Activated CD4-positive, alpha-beta T cell treated with anti-CD3 and anti-CD28 coated beads, Interleukin-2, amount 50 U/mL, for 16 hours (primary cell): ENCODE measurements at regions not wholly inside any gene's neighbourhood (a gene's known extent, or its start where the extent isn't known, plus 50 kb on each side); places are given as distances from the start of the nearest gene placed in this dataset.
"Not testable (repeated sequence)": the region's sequence is repeated elsewhere in the genome, so short reads cannot be mapped to it uniquely, and the experiment has no call there.

Source experiments
- DNase-seq: peaks from one replicate; pipeline ENCODE4 v3.0.0-alpha.2; 2020

DNA sequence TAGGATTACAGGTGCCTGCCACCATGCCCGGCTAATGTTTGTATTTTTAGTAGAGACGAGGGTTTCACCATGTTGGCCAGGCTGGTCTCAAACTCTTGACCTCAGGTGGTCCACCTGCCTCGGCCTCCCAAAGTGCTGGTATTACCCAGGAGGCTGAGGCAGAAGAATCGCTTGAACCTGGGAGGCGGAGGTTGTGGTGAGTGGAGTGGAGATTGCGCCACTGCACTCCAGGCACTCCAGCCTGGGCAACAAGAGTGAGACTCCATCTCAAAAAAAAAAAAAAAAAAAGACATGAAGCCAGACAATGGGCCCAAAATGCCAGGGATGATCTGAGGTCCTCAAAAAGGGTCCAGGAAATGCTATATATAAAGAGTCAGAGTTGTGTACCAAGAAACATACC, 392.9 kb downstream of the SEC14L1 start:
- DNase-seq: not testable (repeated sequence)

DNA sequence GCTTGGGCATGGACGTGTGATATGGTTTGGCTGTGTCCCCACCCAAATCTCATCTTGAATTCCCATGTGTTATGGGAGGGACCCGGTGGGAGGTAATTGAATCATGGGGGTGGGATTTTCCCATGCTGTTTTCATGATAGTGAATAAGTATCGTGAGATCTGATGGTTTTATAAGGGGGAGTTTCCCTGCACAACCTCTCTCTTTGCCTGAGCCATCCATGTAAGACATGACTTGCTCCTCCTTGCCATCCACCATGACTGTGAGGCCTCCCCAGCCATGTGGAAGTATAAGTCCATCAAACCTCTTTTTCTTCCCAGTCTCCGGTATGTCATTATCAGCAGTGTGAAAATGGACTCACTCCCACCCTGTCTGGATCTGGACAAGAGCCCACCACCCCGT, 393.4 kb downstream of the SEC14L1 start:
- DNase-seq: no peak

DNA sequence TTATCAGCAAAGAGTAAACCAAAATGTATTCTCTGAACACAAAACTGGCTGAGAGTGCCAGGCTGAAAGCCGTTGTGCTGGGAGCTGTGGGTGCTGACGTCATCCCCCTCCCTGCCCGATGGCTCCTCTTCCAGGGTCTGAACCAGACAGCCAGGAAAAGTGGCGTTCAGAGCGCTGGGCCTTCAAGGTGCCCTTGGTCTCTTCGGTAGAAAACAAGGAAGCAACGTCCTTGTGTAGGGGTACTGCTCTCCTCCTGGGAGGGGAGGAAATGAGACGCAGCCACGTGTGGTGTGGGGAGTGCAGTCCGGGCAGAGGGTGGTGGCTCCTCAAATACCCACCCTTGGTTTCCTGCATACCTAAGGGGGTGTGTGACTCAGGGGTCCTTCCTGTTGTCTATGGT, 394.7 kb downstream of the SEC14L1 start:
- DNase-seq: no peak

DNA sequence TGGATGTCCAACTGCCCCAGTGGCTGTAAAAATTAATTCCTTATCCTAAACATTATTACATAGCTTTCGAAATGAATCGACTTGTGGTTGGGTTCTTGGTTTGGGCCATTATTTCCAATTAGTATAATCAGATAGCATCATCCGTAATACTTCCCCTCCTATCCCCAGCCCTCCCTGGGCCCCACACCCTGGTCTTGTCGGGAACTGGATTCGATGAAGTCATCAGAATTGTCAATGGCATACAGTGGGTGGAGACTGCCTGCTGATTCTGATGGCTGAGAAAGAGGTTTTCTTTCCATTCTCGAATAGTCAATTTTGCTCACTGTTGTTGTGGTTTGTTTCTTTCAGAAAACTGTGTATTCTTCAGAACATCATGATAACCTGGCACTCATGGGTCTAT, 395.1 kb downstream of the SEC14L1 start:
- DNase-seq: peak; percentile 30

DNA sequence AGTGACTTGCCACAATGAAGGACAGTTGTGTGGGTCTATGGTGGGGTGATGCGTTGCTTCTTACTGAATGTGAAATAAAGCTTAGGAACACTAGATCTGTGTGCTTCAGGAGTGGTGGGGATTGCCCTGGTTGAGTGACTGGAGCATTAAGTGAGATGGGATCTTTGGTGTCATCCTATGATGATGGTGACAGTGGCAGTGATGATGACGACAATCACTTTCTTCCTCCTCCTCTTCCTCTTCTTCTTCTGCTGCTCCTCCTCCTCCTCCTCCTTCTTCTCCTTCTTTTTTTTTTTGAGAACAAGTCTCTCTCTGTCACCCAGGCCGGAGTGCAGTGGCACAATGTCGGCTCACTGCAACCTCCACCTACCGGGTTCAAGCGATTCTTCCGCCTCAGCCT, 396.8 kb downstream of the SEC14L1 start:
- DNase-seq: no peak

DNA sequence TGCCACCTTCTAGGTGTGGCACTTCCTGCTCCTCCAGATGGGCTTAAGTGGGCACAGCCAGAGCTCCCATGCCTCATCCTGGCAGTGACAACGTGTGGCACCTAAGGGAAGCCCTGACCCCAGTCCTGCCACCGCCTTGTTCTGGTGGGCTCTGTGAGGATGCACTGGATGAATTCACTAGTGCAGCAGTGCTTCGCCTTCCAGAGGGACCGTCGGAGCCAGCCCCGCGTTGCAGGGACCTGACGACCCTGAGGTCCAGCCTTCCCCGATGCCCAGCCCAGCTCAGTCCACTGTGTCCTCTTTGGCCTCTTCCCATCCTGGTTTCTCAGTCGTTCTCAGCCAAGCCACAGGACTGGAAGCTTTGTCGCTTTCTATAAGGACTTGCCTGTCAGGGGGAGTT, 399.8 kb downstream of the SEC14L1 start:
- DNase-seq: no peak

DNA sequence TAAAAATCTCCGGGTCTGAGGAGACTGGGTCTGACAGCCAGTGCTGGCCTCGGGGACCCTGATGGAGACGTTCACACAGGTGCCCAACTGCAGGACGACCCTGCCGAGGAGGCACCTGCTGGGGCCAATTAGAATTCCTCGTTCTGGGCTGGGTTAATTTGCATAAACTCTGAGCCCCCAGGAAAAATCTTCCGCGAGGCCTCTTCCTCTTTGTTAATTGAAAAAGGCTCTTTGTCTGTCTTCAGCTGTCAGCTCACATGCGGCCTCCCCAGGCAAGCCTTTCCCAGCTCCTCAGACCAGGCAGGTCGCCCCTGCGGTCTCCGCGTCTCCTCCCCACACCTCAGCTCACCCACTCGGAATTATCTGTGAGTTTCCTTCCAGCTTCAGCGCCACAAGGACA, 400.2 kb downstream of the SEC14L1 start:
- DNase-seq: no peak

DNA sequence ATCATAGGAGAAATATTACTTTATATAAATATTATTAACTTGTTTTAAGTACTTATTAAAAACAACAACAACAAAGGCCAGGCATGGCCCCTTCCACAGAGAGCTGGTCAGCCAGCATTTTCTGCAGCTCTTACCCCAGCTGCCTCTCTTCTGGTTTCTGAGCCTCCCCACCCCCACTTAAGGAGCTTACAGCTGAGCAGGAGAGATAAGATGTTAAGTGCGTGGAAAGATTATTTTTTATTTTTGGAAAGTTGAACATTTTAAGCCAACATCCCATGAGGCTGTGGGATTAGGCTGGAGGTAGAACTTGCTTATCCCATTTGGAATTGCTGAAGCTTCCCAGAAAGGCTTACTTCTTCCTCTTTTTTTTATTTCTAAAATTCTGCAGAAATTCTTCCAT, 401.2 kb downstream of the SEC14L1 start:
- DNase-seq: no peak

DNA sequence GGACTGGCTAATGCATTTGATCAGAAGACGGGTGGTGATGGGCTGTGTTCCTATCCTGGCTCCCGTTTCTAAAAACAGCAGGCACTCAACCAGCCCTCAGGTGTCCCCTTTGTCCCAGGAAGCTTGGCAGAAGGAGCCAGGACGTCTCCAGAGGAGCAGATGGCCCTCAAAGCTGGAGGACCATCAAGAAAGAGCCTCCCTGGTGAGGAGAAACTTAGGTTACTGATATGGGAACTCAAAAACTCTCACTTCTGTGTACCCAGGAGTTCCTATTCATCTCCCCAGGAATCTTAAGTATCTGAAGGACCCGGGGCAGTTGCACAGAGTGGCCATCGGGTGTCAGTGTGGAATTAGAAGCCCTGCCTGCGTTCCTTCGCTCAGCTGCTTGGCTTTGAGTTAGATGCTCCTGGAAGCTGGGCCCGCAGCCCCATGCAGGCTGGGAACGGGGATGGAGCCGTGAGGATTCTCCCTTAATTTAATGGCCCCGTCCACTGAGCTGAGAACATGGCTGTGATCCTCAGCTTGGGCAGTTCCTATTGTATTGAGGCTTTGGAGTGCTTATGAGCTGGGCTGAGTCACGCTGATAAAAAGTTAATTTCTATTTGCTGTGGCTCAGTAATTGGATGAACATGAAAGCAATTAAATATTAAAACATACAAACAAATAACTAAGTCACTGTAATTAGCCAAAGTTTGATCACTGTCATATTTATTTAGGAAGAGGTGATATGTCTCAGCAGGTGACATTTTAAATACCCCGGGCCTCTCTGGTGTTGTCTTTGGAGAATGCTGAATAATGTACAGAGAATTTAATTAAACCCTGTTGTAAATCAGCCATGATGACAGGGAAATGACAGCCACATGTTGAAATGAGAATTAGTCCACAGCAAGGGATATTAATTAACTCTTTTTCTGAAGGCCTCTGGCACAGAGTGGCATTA, 402.1 kb downstream of the SEC14L1 start:
- DNase-seq: peak; percentile 69

DNA sequence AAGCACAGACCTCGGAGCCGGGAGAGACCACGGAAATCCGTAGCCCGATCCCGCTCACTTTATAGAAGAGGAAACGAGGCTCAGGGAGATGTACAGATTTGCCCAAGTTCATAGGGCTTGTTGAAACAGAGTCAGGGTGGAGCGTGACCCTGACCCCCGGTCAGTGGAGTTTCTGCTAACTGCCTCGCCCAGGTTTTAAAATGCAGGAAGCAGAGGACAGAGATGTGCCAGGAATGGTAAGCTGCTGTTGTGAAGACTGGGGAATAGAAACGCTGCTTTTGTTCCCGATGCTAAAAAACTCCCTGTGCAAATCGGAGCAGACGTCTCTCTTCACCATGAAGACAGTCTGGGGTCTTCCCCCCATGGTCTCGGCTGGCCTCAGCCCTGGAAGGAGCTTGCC, 403.0 kb downstream of the SEC14L1 start:
- DNase-seq: no peak

DNA sequence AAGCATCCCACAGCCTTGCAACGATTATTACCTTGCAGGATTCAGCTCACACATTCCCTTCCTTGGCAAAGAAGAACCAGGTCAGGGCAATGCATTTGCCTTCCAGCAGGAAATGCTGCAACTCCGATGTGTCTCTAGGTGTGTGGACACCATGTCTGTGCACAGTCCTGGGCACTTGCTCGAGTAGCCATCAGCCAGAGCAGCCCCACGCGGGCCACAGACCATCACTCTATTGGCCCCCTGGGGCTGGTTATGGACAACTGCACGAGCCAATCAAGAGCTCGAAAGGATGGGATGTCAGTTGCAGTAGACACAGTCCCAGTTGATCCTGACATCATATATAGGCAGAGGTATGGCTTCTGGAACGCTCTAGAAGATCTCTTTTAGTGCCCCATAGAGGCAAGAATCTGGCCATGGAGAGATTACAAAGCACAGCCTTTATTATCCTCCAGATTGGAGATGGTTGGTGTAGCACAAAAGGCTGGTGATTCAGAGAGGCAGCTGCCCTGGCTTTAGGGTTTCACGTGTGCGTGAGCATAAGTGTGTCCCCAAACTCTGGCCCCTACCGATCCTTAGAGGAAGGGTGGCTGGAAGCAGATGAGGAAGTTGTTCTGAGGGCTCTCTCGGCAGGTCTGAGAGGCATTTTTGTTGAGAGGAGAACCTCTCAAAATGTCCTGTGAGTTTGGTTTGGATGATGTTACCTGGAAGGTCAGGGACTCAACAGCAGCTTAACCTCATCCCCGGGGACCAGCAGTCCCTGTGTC, 403.8 kb downstream of the SEC14L1 start:
- DNase-seq: no peak

DNA sequence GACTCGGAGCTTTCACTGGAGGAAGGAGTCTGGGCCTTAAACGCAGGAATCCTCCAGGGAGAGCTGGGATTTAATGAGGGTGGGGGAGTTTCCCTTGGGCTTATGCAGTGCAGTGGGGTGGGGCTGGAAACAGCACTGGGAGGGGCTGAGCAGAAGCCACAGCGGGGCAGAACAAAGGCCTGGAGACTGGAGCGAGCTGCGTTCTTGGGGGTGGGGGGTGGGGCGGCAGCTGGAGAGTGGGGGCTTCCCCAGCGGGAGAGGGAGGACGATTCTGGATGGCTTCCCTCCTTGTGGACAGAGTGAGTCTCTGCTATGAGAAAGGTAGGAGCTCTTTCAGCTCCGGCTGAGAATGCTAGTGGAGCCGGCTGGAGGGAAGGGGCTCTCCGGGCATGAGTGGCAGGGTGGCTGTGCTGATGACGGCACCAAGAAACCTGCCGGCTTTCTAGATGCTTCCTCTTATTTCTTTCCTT, 406.0 kb downstream of the SEC14L1 start:
- DNase-seq: no peak

DNA sequence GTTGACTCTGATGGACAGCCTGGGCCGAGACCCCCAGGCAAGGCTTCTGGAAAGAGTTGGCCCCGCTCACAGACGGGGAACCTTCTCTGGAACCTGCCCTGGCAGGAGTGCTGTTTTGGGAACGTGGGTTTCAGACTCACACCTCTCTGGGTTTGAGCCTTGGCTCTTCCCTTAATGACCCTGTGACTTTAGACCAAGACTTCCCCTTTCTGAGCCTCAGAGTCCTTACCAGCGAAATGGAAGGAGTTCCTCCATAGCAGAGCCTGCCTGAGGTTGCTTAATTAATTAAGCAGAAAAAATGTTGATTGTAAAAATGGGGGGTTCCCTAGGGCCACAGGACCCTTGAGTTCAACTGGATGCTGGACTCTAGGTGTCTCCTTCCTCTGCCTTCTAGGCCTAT, 408.2 kb downstream of the SEC14L1 start:
- DNase-seq: no peak

DNA sequence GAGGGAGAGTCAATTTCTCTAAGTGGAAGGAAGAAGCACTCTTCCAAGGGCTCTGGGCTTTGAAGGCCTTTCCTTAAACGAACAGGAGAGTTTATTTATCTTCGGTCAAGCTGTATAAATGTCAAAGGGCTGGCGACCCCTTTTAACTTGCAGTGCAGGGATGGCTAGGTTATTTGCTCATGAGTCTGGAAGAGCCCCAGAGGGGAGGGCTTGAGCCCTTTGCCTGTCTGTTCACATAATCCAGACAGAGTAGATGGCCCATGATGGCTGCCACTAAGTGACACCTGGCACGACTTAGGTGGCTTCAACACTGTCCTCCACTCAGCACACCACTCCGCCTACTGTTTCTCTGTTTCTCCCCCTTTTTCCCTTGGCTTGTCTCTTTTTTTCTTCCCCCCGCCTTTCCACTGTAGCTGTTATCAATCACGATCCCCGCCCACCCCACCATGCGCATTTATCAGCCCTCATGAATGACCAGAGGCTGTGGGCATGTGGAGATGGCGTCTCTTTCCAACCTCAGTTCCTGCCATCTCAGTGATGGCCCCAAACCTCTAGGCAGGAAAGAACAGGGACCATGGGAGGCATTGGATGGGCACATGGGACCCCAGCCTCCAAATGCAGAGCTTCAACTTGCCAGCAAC, 408.7 kb upstream of the TNRC6C start:
- DNase-seq: no peak

DNA sequence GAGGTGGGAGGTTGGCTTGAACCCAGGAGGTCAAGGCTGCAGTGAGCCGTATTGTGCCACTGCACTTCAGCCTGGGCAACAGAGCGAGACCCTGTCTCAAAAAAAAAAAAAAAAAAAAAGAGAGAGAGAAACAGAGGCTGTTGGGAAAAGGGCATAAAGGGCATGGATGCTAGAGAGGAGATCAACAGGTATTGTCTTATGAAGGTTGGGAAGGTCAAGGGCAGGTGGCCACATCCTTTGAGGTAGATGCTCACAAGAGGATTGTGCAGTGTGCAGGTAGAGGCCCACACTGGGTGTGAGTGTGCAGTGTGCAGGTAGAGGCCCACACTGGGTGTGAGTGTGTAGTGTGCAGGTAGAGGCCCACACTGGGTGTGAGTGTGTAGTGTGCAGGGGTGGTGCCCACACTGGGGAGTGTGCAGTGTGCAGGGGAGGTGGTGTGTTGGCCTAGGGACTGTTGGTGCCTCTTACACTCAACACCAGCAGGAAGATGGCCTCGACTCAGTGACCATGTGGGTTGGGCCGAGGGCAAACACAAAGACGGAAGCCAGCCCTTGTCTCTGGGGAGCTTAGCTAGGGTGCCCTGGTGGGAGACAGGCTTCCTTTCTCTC, 404.9 kb upstream of the TNRC6C start:
- DNase-seq: no peak

DNA sequence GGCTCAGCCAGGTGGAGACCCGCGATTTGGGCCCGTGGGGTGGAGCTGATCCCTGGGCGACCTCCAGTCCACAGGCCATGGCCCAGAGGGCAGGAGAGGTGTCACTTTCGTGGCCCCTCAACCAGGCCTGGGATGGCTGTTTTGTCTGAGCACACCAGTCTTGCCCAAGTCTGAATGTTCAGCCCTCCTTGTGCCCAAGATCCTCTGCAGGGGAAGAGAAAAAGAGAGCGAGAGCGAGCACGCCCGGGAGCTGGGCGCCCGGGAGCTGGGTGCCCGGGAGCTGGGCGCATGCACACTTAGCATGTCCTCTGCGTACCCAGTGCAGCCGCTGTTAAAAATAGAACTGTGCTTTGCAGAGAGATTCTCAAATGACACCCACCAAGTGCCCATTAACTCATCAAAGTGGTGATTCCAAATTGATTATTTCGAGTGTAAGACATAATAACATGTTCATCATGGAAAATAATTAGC, 403.3 kb upstream of the TNRC6C start:
- no peak for DNase-seq

DNA sequence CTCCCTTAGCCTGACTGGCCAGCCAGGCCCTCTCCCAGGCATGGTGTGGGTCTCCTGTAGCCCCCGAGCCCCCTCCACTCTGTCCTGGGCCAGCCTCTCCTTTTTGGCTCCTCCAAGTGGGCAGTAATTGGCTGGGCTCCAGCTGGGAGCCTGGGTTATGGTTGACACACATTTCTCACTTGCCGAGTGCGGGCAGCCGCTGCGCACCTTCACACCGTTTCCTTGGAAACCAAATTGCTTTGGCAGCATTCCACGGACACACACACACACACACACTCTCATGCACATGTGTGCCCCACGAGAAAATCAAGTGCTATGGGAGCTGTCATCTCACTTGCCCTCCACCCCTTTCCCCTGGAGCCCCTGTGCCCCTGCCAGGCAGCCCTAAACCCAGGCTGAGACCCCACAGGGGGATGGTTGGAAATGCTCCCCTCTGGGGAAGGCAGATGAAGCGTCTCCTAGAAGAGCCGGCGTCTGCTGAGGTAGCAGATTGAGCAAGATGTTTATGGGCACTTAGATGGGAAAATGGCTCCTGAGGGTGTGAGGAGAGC, 402.7 kb upstream of the TNRC6C start:
- no peak for DNase-seq

DNA sequence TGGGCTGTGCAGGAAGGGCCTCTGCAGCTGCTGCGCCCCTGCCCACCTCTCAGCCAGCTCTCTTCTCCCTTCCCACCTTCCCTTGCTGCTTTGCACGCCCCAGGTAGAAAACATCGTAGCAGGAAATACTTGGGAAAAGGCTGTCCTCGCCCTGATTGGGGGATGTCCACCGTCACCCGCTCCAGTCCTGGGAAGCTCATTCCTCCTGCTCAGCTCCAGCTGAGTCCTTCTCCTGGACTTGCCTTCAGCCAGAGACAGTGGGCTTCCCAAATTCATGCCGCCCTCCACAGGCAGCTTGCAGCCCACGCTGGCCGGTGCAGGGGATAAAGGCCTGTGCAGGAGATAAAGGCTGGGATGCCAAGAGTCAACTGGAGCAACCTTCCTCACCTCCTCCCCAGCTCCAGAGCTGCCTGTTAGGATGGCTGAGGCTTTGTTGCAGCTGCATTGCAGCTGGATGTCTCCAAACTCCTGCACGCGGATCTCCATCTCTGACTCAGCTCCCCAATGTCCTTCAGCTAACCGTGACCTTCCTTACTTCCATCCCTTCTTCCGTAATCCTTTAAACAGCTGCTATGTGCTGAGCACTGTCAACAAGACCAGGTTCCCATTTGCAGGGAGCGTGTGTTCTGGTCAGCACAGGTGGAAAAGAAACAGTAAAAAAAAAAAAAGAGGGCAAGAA, 402.0 kb upstream of the TNRC6C start:
- DNase-seq: no peak

DNA sequence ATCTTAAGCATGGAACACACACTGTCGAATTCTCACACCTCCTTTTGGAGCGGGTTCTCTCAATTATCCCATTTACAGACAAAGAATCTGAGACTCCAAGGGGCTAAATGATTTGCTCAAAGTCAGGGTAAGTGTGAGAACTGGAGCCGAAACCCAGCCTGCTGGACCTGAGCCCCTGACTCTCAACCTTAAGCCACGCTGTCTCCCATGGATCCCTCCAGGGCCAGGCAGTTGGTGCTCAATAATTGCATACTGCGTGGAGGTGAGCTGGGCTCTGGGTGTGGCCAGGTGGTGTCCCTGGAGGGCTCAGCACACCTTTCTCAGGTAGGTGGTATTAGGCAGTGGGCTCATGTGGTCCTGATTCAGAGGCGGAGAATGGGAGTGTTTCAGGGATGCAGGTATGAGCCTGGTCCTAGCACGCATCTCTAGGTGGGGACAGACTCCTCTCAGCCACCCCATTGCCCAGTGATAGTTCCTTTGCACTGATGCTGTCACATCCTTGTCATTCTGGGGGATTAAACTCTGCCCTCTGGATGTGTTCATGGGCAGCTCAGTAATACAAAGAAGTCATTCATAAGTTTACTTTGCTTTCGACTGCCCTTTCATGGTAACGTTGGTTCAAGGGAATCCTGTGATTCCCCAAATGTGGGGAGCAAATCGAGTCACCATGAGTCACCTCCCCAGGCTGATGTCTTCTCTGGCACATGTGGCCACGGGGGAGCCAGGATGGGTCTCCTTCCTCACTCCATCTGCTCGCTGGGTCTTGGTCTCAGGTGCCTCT, 399.5 kb upstream of the TNRC6C start:
- DNase-seq: no peak

DNA sequence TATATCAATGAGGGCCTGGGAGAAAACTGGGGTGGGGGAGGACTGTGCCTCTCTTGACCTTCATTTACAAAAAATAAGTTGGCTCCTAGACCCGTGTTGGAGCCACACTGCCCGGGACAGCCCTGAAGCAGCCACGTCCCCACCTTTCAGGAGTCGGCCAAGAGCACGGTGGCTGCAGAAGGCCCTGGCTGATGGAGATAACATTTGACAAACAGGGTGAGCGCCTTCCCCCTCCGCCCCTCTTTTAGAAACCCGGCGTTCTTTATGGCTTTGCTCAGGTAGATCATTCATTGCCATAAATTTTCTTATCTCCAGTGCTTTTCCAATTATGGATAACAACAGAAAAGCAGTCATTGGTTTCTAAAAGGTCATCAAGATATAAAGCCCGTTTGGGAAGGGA, 398.1 kb upstream of the TNRC6C start:
- no peak for DNase-seq

DNA sequence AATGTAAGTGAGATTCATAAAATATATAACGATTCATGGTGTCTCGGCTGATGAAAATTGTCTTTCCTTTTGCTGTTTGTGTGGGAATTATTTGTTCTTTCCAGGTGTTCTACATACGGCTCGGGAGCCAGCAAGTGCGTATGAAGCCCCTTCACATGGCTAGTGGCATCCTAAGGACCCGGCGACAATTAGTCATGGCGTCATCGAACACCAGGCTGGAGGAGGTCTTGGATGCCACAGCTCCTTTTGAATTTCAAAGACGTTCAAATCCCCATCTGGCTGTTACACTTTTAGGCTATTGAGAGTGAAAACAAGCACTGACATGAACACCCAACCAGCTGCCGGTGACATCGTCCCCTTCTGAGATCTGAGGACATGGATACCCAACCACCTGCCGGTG, 397.7 kb upstream of the TNRC6C start:
- no peak for DNase-seq
